ENCODE measurements at regions not wholly inside any gene's neighbourhood (a gene's known extent, or its start where the extent isn't known, plus 50 kb on each side); places are given as distances from the start of the nearest gene placed in this dataset.

DNA sequence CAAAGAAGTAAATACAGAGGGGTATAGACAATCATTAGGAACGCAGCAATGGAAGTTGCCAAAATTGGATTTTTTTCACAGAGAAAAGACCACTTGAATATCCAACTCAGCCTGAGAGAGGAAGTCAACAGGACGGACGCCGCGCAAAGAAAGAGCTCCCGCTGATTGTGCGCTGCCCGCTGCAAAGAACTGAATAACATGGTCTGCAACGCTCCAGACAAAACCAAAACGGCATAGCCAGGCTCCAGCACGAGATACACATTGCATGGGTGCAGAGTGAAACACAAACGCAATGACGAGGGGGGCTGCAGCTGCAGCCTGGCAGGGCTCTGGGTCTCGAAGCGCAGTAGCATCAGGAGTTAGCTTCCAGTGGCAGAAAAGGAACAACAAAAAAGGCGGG lies 113.9 kb upstream of the MGMT start:
- DNase-seq = no peak

DNA sequence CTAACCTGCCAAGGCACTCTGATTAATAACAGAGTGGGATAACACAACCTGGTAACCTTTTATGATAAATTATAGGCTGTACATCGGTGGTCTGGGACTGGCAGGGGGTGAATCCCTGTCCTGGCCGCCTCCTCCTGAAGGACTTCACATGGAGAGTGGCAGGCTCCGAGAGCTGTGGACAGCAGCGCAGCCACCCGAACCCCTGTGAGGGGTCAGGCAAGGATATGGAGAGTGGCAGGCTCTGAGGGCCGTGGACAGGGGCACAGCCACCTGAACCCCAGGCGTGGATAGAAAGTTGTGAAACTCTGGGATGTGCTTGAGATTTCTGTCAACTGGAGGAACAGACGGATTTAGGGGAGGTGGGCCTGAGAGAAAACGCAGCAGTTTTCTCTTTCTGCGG lies 107.0 kb upstream of the MGMT start:
- no peak for DNase-seq

DNA sequence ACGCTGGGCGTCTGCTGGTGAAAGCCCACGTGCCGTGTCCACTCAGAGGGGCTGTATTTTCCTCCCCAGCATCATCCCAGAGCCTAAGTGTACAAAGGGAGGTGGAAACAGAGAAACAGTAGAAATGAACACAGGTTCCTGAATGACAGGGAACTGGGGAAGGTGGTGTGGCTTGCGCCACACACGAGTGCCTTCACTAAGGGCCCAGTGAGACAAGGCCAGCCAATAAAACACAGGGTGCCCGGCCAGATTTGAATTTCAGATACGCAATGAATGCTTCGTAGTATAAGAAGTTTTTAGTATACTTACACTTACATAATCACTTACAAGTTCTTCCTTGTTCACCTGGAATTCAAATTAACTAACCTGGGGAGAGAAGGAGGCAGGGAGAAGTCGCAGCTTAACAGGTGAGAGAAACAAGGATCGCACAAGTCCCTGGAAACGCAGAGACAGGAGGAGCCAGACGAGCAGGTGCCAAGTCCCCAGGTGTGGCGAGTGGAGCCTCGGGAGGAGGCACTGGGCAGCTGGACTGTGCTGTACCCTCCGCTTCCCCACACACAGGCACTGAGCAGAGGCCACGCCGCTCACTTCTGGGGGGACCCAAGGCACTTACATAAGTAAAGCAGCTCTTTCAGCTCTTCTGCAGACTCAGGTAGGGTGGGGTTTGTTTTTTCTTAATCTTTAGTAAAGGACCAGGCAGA lies 105.2 kb upstream of the MGMT start:
- no peak for DNase-seq

DNA sequence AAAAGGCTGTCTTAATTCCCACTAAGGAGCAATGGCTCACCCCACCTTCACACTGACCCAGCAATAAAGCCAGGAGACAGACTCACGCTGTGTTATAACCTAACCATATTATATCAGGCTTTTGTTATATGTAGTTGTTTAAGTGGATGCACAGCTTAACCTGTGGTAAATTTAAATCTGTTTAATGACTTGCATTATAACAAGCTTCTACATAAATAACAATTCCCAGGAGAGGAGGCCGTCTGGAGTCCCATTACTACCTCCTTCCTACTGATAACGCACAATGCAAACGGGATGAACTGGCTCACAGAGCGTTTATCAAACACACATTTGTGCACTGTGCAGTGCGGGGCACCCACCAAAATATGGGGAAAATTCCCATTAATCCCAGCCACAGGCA lies 102.1 kb upstream of the MGMT start:
- DNase-seq = no peak

DNA sequence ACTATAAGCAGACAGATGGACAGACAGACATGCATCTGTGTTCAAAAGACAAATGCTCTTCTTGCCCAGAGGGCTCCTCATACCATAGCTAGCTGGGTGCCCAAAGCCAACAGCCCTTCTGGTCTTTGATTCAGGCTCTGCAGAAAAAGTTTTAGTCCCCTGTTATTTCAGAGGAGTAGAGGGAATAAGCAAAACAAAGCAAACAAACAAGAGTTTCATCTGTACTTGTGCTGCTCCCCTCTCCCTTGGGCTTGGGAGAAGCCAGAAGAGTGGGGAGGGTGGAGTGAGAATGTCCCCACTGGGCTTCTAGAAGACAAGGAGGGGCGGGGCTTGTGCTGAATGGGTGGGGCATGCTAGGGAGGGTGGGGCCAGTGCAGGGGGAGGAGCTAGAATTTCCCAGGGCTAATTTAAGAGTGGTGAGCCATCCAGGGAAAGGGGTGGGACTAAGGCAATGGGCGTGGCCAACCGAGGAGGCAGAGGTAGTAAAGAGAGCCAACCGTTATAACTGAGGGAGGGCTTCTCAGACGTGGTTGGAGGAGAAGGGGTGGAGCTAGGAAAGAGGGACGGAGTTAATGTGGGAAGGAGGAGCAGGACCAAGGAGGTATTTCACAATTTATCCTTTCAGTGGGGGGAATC lies 101.2 kb upstream of the MGMT start:
- no peak for DNase-seq

DNA sequence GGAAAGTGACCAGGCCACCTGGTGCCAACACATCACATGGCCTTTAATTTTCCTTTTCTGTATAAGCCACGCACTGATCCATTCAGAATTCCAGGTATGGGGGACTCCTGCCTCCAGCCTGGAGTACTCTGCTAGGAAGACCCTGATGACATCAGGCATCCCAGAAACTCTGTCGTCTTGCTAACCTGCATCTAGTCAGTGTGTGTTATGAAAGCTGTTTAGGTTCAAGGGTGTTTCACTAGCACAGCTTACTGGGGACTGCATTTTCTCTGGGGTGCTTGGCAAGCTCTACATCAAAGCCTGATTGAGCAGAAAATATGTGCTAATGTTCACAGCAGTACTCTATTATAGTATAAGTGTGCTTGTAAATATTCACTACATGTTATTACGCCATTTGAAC lies 100.6 kb upstream of the MGMT start:
- DNase-seq = no peak

DNA sequence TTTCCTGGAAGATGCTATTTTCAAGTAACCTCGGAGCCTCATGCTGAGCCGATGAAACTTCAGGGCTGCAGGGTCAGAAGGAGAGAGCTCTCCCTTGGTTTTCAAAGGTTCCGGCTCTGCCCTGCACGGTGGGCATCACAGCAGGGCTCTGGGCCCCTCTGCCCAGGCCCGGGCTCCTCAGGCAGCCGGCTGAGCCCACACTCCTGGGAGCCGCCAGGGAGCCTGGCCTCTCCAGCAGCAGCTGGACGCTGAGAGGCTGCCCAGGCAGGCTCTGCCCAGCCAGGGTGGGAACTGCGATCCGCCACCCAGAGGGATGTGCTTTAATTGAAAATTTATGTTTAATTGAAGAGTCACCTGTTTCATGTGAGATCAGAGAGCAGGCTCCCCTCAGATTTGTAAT lies 97.5 kb upstream of the MGMT start:
- DNase-seq = no peak

DNA sequence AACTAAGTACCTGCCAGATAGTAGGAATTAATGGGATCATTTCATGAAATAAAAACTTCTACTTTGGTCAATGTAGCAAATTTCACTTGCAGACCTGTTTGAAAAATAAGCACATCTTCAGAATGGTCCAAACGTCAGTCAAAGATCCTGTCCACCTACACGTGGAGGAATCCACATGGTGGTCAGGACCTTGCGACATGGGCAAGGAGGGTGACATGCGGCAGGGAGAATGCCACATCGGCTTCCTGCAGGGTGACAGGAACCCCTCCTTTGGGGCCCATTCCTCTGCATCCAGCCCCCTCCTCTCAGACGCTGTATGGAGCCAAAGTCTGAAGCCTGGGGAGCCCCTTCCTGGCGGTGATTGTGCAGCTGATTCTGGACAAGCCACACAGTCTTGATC lies 95.5 kb upstream of the MGMT start:
- no peak for DNase-seq

DNA sequence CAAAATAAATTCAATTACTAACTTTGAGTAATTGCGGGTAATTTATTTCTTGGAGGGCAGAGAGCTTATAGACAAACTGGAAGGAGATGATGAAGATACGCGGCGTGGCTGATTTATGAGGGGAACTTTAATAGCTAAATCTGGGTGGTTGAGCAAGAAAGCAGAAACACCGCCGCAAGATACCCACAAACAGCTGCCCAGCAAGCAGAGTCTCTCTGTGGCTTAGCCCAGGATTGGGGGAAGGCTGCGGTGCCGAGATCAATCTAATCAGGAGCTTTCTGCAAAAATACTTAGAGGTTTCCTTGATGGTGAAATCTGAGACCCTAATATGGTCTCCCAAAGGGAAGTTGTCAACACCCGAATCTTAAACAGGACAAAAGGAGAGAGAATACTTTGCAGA lies 94.9 kb upstream of the MGMT start:
- no peak for DNase-seq

DNA sequence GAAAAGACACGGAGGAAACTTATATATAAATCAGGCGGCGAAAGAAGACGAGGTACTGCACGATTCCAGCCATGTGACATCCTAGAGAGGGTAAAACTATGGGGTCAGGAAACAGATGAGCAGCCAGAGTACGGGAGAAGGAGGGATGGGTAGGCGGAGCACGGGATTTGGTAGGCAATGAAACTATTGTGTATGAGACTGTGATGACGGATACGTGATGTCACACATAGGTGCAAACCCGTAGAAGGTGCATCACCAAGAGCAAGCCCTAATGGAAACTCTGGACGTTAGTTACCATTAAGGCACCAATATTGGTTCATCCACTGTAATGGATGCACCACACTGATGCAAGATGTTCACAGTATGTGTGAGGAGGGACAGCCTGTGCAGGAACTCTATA lies 93.8 kb upstream of the MGMT start:
- DNase-seq = no peak

DNA sequence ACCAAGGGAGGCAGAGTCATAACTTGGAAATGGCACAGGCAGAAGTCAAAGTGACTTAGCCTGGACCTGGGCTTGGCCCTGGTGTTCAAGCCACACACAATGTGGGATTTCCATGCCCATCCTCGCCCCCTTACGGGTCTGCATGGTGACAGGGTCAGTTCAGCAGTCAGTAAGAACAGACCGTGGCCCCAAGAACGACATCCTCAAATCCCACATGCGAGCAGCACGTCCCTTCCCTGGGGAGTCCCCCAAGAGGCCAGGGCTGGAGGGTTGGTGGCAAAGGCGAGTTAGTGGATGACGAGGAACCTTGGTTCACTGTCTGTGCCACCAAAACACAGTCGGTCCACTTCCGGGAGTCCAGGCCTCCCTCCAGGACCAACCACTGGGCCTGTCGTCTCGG lies 93.3 kb upstream of the MGMT start:
- DNase-seq = no peak

DNA sequence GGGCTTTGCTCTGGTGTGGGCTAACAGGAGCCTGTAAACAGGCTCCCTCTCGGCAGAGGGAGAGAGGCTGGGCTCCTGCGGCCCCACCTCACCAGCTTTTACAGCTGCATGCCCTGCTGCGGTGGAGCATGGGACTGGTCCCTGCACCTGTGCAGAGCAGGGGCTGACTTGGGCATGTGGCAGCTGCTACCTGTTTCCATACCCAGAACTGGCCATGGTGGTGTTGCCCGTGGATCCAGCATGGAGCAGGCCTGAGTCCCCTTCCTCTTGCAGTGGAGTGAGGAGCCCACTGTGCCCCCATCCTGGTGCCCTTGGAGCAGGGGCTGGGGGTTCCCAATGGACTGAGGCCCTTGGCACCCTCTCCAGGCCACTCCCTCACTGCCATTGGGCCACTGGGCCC lies 91.9 kb upstream of the MGMT start:
- no peak for DNase-seq

DNA sequence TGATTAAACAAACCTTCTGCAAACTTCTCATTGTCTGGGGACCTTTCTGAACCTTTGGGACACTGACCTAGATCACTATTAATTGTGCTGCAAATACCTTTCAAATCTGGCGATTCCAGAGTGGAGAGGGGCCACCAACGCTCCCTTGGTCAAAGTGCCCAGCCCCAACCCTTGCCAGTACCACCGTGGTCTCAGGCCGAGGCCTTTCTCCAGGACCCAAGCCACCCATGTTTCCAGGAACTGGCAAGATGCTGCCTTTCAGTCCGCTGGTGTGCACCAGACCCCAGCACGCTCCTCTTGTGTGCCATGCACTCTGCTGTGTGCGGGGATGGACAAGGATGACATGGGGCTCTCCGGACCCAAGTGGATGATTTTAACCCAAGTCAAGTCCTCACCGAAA lies 91.1 kb upstream of the MGMT start:
- DNase-seq = no peak

DNA sequence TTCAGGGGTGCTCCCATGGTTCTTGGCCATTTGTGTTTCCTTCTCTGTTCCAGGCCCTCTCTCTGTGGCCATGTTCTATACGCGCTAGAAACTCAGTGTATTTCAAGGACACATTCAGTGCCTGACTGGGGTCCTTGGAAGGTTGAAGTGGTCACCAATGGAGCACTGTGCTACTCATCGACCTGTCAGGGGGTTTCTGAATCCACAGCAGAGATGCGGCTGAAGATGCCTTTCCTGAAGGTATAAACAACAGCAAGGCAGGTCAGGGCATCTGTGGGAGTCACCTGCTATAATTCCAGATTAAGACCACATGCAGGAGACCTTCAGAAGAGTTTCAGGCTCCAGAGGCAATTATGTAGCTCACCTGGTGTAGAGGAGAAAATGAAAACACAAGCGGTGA lies 86.8 kb upstream of the MGMT start:
- no peak for DNase-seq

DNA sequence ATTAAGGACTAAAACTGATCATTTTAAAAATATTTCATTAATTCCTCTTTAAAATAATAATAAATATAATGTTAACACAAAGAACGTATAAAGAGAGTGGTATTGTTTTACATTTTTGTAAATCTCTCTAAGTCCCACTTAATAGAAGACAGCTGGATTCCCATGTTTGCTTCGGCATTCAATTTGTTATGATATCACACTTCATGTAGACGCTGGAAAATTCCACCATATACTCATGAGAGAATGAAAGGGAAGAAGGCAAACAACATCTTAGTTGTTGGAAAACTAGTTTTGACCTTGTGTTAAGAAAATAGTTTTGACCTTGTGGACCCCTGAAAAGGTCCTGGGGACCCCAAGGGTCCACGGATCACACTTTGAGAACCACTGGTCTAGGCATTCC lies 85.3 kb upstream of the MGMT start:
- DNase-seq = no peak

DNA sequence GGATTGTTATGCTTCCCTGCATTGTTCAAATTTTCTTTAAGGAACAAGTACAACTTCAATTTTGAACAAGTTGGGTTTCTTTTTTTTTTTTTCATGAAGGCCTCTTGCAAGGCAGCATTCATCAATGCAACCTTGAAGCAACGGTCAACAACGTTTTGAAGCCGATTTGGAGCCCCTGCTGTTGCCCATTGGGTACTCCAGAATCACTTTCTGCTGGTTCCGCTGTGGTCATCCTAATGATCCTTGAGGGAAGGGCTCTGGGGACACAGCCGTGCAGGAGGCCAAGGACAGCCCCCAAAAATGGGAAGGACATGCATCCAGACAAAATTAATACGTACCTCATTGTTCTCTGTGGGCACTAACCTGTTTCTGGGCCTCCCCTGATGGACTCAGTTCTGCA lies 84.6 kb upstream of the MGMT start:
- no peak for DNase-seq

DNA sequence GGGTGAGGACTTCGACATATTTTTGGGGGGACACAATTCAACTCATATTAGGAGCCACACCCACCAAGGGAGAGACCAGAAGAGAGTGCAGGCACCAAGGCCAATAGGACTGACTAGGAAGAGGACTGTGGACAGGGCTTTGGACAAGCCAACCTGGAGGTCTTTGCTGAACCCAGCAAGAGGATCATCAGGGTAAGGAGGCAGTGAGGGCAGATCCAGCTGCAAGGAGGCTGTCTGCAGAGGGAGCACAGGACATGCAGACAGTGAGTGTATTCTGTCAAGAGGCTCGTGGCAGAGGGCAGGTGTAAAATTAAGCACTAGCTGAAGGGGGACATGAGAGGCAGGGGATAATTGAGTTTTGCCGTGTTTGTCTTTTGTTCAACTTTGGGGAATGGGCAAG lies 83.4 kb upstream of the MGMT start:
- no peak for DNase-seq

DNA sequence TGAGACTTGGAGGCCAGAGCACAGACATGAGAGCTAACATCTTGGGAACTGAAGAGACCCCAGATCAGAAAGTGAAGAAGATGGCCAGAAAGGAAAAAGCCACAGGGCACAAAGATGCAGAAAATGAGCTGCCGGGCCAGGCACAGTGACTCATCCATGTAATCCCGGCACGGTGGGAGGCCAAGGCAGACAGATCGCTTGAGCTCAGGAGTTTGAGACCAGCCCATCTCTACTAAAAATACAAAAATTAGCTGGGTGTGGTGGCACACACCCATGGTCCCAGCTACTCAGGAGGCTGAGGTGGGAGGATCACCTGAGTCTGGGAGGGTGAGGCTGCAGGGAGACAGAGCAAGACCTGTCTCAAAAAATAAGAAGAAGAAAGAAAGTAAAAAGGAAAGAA lies 81.4 kb upstream of the MGMT start:
- no peak for DNase-seq

DNA sequence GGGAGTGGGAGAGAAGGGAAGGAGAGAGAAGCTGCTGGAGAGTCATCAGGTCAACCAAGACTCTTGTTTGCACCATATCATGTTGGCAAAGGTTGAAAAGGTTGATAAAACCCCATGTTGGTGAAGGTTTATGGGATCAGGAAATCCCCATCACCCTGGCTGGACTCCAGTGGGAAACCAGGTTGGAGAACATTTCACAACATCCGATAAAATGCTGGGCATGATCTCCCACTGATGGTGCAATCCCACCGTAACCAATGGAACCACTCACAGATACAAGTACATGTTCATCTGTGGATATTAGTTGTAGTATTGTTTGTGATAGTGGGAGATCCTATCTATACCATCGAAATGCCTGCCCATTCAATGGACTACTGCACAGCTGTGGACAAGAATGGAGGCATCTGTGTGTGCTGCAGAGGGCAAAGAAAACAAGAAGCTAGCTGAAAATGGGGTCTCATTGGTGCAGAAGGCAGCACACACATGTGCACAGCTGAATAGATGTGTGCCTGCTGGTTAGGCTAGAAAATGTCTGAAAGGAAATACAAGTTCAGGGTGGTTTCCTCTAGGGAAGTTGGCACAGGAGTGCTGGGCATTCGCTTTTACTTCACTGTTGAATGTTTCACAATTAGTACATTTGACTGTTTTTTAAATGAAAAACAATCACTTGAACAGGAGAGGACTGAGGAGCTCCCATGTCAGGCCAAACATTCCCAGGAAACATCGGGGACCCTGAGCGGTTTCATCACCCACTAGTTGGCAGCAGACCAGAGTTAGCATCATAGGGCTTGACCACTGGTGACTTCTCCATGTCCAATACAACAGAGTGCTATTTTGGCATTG lies 80.4 kb upstream of the MGMT start:
- no peak for DNase-seq

DNA sequence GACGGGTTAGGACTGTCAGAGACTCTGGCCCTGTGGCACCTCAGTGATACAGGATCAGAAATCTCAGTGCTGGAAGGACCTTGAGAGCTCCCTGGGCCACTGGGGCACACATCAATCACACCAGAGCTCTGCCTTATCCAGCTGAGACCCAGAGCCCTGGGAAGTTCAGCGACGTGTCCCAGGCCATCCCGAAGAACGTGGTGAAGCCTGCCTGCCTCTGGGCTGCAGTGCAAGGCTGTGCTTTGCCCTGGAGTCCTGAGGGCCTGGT lies 79.8 kb upstream of the MGMT start:
- DNase-seq = no peak

DNA sequence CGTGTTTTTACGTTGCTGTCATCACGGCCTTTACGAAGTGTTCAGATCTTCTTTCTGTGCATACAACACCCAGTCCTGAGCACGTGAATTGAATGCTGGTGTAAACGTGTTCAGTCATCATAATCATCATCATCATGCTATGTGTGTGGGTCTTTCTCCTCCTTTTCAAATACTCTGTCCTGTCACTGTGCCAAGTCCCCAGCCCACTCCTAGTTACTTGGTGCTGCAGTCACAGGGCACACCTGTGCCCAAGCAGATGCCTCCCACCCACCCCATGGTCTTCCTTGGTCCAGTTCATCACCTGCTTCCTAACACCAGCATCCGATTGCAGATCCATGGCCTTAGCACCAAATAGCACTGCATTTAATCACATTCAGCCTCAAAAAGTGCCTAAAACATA lies 78.6 kb upstream of the MGMT start:
- no peak for DNase-seq

DNA sequence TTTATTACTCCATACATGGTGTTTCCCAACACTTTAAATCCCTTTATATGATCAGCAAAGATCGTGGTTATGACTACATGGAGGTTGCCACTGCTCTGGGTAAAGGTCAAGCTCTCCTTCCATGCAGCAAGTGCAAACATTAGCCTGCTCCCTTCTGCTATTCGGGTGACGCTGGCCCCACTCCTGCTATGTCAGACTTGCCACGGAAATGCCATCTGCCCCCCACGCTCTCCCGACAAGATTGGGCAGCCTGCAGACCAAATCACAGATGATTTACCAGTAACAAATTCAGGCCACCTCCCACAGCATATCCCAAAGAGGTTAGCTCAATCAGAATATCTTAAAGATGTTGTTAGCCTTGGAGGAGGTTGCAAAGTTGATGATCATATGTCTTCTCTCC lies 77.8 kb upstream of the MGMT start:
- DNase-seq = no peak

DNA sequence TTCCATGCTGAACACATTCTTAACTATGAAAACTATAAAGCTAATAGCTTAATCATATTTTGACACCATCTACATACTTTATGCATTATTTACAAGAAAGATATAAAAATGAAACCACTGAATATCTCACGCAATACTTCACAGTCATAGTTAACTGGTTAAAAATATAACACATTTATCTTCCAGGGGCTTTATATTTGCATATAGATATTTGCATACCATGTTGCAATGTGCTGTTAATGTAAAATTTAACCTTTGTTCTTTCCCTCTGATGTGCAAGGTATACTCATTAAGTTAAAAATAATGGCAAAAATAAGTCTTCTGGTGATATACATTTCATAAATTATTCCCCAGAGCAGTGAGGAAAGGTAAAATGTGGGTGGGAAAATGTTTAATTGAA lies 76.9 kb upstream of the MGMT start:
- no peak for DNase-seq

DNA sequence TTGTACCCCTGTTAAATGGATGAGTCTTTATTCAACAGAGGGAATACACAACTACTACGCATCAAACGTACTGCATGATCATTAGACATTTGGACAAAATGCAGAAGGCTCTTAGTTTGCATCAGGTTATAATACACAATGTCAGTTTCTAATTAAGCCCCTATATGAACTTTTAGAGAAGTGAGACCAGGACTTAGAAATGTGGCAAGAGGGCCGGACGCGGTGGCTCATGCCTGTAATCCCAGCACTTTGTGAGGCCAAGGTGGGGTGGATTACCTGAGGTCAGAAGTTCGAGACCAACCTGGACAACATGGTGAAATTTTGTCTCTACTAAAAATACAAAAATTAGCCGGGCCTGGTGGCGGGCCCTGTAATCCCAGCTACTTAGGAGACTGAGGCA lies 76.3 kb upstream of the MGMT start:
- no peak for DNase-seq
